ENCODE measurements at regions not wholly inside any gene's neighbourhood (a gene's known extent, or its start where the extent isn't known, plus 50 kb on each side); places are given as distances from the start of the nearest gene placed in this dataset.

DNA sequence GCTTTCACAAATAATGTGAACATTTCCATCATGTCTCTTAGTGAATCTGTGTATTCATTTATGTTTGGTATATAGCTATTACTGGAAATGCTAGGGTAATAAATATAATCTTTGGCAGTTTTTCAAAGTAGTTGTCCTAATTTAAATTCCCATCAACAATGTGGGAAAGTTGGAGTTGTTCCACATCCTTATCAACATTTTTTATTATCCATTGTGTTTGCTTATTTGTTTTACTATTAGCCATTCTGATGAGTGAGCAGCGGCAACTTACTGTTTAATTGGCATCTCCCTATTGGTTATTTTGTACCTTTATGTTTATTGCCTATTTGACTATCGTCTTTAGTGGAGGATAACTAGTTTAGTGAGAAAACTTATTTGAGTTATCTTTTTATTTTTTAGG is 121.1 kb upstream of the CCN2 start:
- no peak for DNase-seq (ENCODE audit: extremely low read depth, low read depth)
- TF ChIP-seq CTCF (IDR thresholded peaks at IDR 0.05; ENCODE audit: low read depth, low read length) = no peak

- DNase-seq (ENCODE audit: extremely low read depth, low read depth) = no peak
- no peak for TF ChIP-seq CTCF (IDR thresholded peaks at IDR 0.05; ENCODE audit: low read depth, low read length)
Observed at GRCh38 chr6:132070356-132070755, 119.2 kb upstream of the CCN2 start.

DNA sequence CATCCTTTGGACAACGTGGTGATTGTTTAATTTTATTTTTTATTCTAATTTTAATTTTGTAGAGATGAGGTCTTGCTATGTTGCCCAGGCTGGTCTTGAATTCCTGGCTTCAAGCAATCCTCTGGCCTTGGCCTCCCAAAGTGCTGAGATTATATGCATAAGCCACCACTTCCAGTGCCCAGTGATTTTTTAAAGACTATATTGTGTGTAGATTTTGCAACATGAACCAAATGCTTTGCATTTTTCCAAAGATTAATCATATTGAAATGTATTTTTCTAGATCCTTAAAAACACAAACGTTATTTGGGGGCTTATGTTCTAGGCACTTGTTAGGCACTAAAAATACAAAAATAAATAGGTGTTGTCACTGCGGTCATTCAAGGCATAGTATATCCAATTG is 117.6 kb upstream of the CCN2 start:
- no peak for DNase-seq (ENCODE audit: extremely low read depth, low read depth)
- TF ChIP-seq CTCF (IDR thresholded peaks at IDR 0.05; ENCODE audit: low read depth, low read length) = no peak

GRCh38 chr6:132067286-132067685 is 116.1 kb upstream of the CCN2 start:
- no peak for DNase-seq (ENCODE audit: extremely low read depth, low read depth)
- TF ChIP-seq CTCF (IDR thresholded peaks at IDR 0.05; ENCODE audit: low read depth, low read length) = no peak

GRCh38 chr6:132065556-132065955 is 114.4 kb upstream of the CCN2 start:
- no peak for DNase-seq (ENCODE audit: extremely low read depth, low read depth)
- TF ChIP-seq CTCF (IDR thresholded peaks at IDR 0.05; ENCODE audit: low read depth, low read length) = no peak

- no peak for DNase-seq (ENCODE audit: extremely low read depth, low read depth)
- TF ChIP-seq CTCF (IDR thresholded peaks at IDR 0.05; ENCODE audit: low read depth, low read length) = no peak
Observed at GRCh38 chr6:132063738-132064137, 112.6 kb upstream of the CCN2 start.

DNA sequence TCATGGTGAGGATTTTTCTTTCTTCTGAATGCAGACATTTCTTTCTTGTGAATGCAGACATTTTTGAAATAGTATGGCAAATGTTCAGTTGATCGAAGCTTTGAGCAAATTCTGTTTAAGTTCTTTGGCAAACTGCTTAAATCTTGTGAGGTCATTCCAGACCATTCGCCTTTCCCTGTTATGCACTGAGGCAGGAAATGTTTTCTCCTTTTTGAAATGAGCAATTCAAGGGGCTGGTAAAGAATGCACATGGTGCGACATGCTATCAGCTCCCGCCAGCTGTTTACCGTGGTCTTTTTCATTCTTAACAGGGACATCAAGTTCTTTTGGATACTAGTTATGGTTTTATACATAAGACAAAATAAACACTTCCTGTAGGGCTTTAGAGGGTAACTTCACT is 112.0 kb upstream of the CCN2 start:
- TF ChIP-seq CTCF (IDR thresholded peaks at IDR 0.05; ENCODE audit: low read depth, low read length) = no peak
- DNase-seq (ENCODE audit: extremely low read depth, low read depth) = no peak
